Effector memory CD8-positive, alpha-beta T cell (primary cell): ENCODE measurements at regions not wholly inside any gene's neighbourhood (a gene's known extent, or its start where the extent isn't known, plus 50 kb on each side); places are given as distances from the start of the nearest gene placed in this dataset.

Experiments used
- ATAC-seq: fragments of 150-1000 bp; cut with Tn5 transposase; replicated peaks from 2 replicates; pipeline ENCODE4 v1.10.0; 2021; ENCODE audit warnings: mild to moderate bottlenecking, moderate library complexity
- DNase-seq, 3 experiments: peaks; one replicate each; pipeline ENCODE4 v3.0.0; 2021
- H3K27ac Mint-ChIP-seq, 2 donors: one replicate each; pipeline ENCODE4 v1.8.0; 2022; ENCODE audit warnings: mild to moderate bottlenecking in 2 of 2, mixed read lengths in 2 of 2, moderate library complexity in 2 of 2
- H3K27me3 Mint-ChIP-seq, 2 donors: one replicate each; pipeline ENCODE4 v1.8.0; 2022; ENCODE audit warnings: mixed read lengths in 2 of 2
- H3K36me3 Mint-ChIP-seq: one replicate; pipeline ENCODE4 v1.8.0; 2022; ENCODE audit warnings: mild to moderate bottlenecking, moderate library complexity, mixed read lengths; ENCODE audit not compliant: insufficient read depth
- H3K4me1 Mint-ChIP-seq, 2 donors: one replicate each; pipeline ENCODE4 v1.8.0; 2022; ENCODE audit warnings: low read depth in 2 of 2, mixed read lengths in 2 of 2
- H3K4me3 Mint-ChIP-seq, 2 donors: one replicate each; pipeline ENCODE4 v1.8.0; 2022; ENCODE audit warnings: mild to moderate bottlenecking in 2 of 2, mixed read lengths in 2 of 2, moderate library complexity in 2 of 2
- H3K9me3 Mint-ChIP-seq, 2 donors: one replicate each; pipeline ENCODE4 v1.8.0; 2022; ENCODE audit warnings: mixed read lengths in 2 of 2

- H3K4me1 Mint-ChIP-seq: peaks cover 0 to 3% of the 10 kb centered on the region in 2 donors
- H3K4me3 Mint-ChIP-seq: no peak overlapping the region
- H3K9me3 Mint-ChIP-seq: no peaks in the 10 kb centered on the region
- H3K36me3 Mint-ChIP-seq: no peaks in the 10 kb centered on the region
- no peak overlapping the region for H3K27ac Mint-ChIP-seq
- peaks cover 20 to 31% of the 10 kb centered on the region in 2 donors for H3K27me3 Mint-ChIP-seq
- no peak for DNase-seq
- no peak for ATAC-seq
These were observed 170.9 kb upstream of the NPVF start for GRCh38 chr7:25399000-25399750.

- peaks cover 0 to 2% of the 10 kb centered on the region in 2 donors for H3K9me3 Mint-ChIP-seq
- H3K36me3 Mint-ChIP-seq: no peaks in the 10 kb centered on the region
- H3K27ac Mint-ChIP-seq: no peak overlapping the region
- no peaks in the 10 kb centered on the region for H3K4me1 Mint-ChIP-seq
- peaks cover 22 to 42% of the 10 kb centered on the region in 2 donors for H3K27me3 Mint-ChIP-seq
- no peak overlapping the region for H3K4me3 Mint-ChIP-seq
- DNase-seq (no peak), ATAC-seq (no peak)
These were observed 174.2 kb upstream of the NPVF start for GRCh38 chr7:25402532-25402931.

- Mint-ChIP-seq H3K36me3 (no peaks in the 10 kb centered on the region), H3K9me3 (peaks cover 0 to 2% of the 10 kb centered on the region in 2 donors), H3K4me1 (no peaks in the 10 kb centered on the region), H3K27ac (no peak overlapping the region), H3K27me3 (peaks cover 42 to 62% of the 10 kb centered on the region in 2 donors), H3K4me3 (no peak overlapping the region)
- ATAC-seq (no peak), DNase-seq (no peak)
These were observed 177.4 kb upstream of the NPVF start for GRCh38 chr7:25405736-25406135.

- no peak overlapping the region for H3K27ac Mint-ChIP-seq
- no peaks in the 10 kb centered on the region for H3K4me1 Mint-ChIP-seq
- peaks cover 0 to 2% of the 10 kb centered on the region in 2 donors for H3K9me3 Mint-ChIP-seq
- peaks cover 51 to 60% of the 10 kb centered on the region in 2 donors for H3K27me3 Mint-ChIP-seq
- no peaks in the 10 kb centered on the region for H3K36me3 Mint-ChIP-seq
- H3K4me3 Mint-ChIP-seq: no peak overlapping the region
- ATAC-seq (no peak), DNase-seq (no peak)
These were observed 178.8 kb upstream of the NPVF start for GRCh38 chr7:25407053-25407452.

- Mint-ChIP-seq H3K27me3 (peaks cover 51 to 60% of the 10 kb centered on the region in 2 donors), H3K4me1 (no peaks in the 10 kb centered on the region), H3K4me3 (no peak overlapping the region), H3K9me3 (peaks cover 0 to 2% of the 10 kb centered on the region in 2 donors), H3K27ac (no peak overlapping the region), H3K36me3 (no peaks in the 10 kb centered on the region)
- ATAC-seq (no peak), DNase-seq (no peak)
These were observed 179.9 kb upstream of the NPVF start for GRCh38 chr7:25408012-25408687.

- no peaks in the 10 kb centered on the region for H3K4me1 Mint-ChIP-seq
- peaks cover 51 to 60% of the 10 kb centered on the region in 2 donors for H3K27me3 Mint-ChIP-seq
- ATAC-seq (no peak), DNase-seq (no peak)
- no peak overlapping the region for H3K4me3 Mint-ChIP-seq
- no peaks in the 10 kb centered on the region for H3K36me3 Mint-ChIP-seq
- peaks cover 0 to 2% of the 10 kb centered on the region in 2 donors for H3K9me3 Mint-ChIP-seq
- H3K27ac Mint-ChIP-seq: no peak overlapping the region
These were observed 180.6 kb upstream of the NPVF start for GRCh38 chr7:25408876-25409275.

GRCh38 chr7:25409897-25410636 is 181.8 kb upstream of the NPVF start:
- Mint-ChIP-seq H3K27me3 (peaks cover 55 to 56% of the 10 kb centered on the region in 2 donors), H3K27ac (no peak overlapping the region)

GRCh38 chr7:25420771-25421170 is 192.5 kb upstream of the NPVF start:
- ATAC-seq (no peak), DNase-seq (no peak)
- H3K9me3 Mint-ChIP-seq: no peaks in the 10 kb centered on the region
- H3K4me3 Mint-ChIP-seq: no peak overlapping the region
- H3K27me3 Mint-ChIP-seq: peaks cover 14 to 26% of the 10 kb centered on the region in 2 donors
- H3K27ac Mint-ChIP-seq: no peak overlapping the region
- H3K4me1 Mint-ChIP-seq: no peaks in the 10 kb centered on the region
- no peaks in the 10 kb centered on the region for H3K36me3 Mint-ChIP-seq

More at GRCh38 chr7:25409897-25410636, 181.8 kb upstream of the NPVF start:
- H3K4me1 Mint-ChIP-seq: no peaks in the 10 kb centered on the region
- H3K4me3 Mint-ChIP-seq: no peak overlapping the region
- ATAC-seq (no peak), DNase-seq (no peak)
- H3K36me3 Mint-ChIP-seq: no peaks in the 10 kb centered on the region
- H3K9me3 Mint-ChIP-seq: peaks cover 0 to 2% of the 10 kb centered on the region in 2 donors

GRCh38 chr7:25424113-25424512 is 195.8 kb upstream of the NPVF start:
- DNase-seq (no peak), ATAC-seq (no peak)
- Mint-ChIP-seq H3K4me1 (no peaks in the 10 kb centered on the region), H3K36me3 (no peaks in the 10 kb centered on the region), H3K27ac (no peak overlapping the region), H3K27me3 (peaks cover 8 to 21% of the 10 kb centered on the region in 2 donors), H3K9me3 (no peaks in the 10 kb centered on the region), H3K4me3 (no peak overlapping the region)

GRCh38 chr7:25424855-25425254 is 196.6 kb upstream of the NPVF start:
- no peak for DNase-seq
- Mint-ChIP-seq H3K9me3 (no peaks in the 10 kb centered on the region), H3K4me1 (no peaks in the 10 kb centered on the region), H3K4me3 (no peak overlapping the region), H3K27me3 (peaks cover 8 to 13% of the 10 kb centered on the region in 2 donors), H3K27ac (no peak overlapping the region), H3K36me3 (no peaks in the 10 kb centered on the region)
- no peak for ATAC-seq

- no peak overlapping the region for H3K27ac Mint-ChIP-seq
- H3K9me3 Mint-ChIP-seq: no peaks in the 10 kb centered on the region
- H3K27me3 Mint-ChIP-seq: peaks cover 14 to 24% of the 10 kb centered on the region in 2 donors
- ATAC-seq (no peak), DNase-seq (no peak)
- H3K36me3 Mint-ChIP-seq: no peaks in the 10 kb centered on the region
- H3K4me3 Mint-ChIP-seq: no peak overlapping the region
- no peaks in the 10 kb centered on the region for H3K4me1 Mint-ChIP-seq
These were observed 199.4 kb upstream of the NPVF start for GRCh38 chr7:25427721-25428120.

GRCh38 chr7:25429731-25430130 is 201.4 kb upstream of the NPVF start:
- DNase-seq: no peak
- Mint-ChIP-seq H3K36me3 (no peaks in the 10 kb centered on the region), H3K4me1 (no peaks in the 10 kb centered on the region), H3K27me3 (peaks cover 12 to 24% of the 10 kb centered on the region in 2 donors), H3K27ac (no peak overlapping the region), H3K4me3 (no peak overlapping the region), H3K9me3 (no peaks in the 10 kb centered on the region)
- no peak for ATAC-seq

GRCh38 chr7:25430200-25430931 is 202.1 kb upstream of the NPVF start:
- H3K27me3 Mint-ChIP-seq: peaks cover 7 to 21% of the 10 kb centered on the region in 2 donors
- ATAC-seq (no peak), DNase-seq (no peak)
- H3K4me1 Mint-ChIP-seq: no peaks in the 10 kb centered on the region
- no peak overlapping the region for H3K4me3 Mint-ChIP-seq
- no peaks in the 10 kb centered on the region for H3K36me3 Mint-ChIP-seq
- no peaks in the 10 kb centered on the region for H3K9me3 Mint-ChIP-seq
- H3K27ac Mint-ChIP-seq: no peak overlapping the region
